B cell (primary cell): ENCODE measurements at regions not wholly inside any gene's neighbourhood (a gene's known extent, or its start where the extent isn't known, plus 50 kb on each side); places are given as distances from the start of the nearest gene placed in this dataset.

Experiments
- CTCF ChIP-seq: fragments of 200-600 bp; IDR thresholded peaks from one replicate; pipeline ENCODE4 v1.8.0; 2022; ENCODE audit warnings: antibody characterized with exemption, mild to moderate bottlenecking
- EZH2 ChIP-seq: IDR thresholded peaks from 2 replicates; pipeline ENCODE4 v1.6.1; 2012; ENCODE audit warnings: borderline replicate concordance, low read depth, mild to moderate bottlenecking, moderate library complexity, low read length; ENCODE audit not compliant: insufficient read depth, poor library complexity, severe bottlenecking

GRCh38 chr6:15929685-15930084 is 199.2 kb upstream of the MYLIP start:
- TF ChIP-seq CTCF (no peak), EZH2 (no peak)
